Uterus (tissue), 3 donors: ENCODE measurements at regions not wholly inside any gene's neighbourhood (a gene's known extent, or its start where the extent isn't known, plus 50 kb on each side); places are given as distances from the start of the nearest gene placed in this dataset.
A peak's percentile ranks its signal among the peaks of the same experiment; 100 is the strongest.

Experiments
- DNase-seq, 2 donors: peaks; one replicate each; pipeline ENCODE4 v3.0.0-alpha.2; 2019 to 2020
- H3K27ac ChIP-seq, 2 donors: fragments of 200-600 bp; sonication (generic); 1 replicate in 1 of 2; 2 replicates in 1 of 2; pipeline ENCODE4 v1.5.1; 2016 to 2018
- H3K27me3 ChIP-seq, 2 donors: fragments of 200-600 bp; sonication (generic); one replicate each; pipeline ENCODE4 v1.5.1; 2018 to 2019; ENCODE audit warnings: control low read depth in 1 of 2
- H3K36me3 ChIP-seq, 2 donors: fragments of 200-600 bp; sonication (generic); one replicate each; pipeline ENCODE4 v1.5.1; 2019; ENCODE audit warnings: control low read depth in 1 of 2
- H3K4me1 ChIP-seq, 2 donors: fragments of 200-600 bp; sonication (generic); one replicate each; pipeline ENCODE4 v1.5.1; 2018 to 2019; ENCODE audit warnings: control low read depth in 1 of 2
- H3K4me3 ChIP-seq, 2 donors: fragments of 200-600 bp; sonication (generic); 1 replicate in 1 of 2; 2 replicates in 1 of 2; pipeline ENCODE4 v1.5.1; 2018 to 2019; ENCODE audit warnings: mild to moderate bottlenecking in 1 of 2
- H3K9me3 ChIP-seq, 2 donors: fragments of 200-600 bp; sonication (generic); one replicate each; pipeline ENCODE4 v1.5.1; 2019; ENCODE audit warnings: control low read depth in 1 of 2
- CTCF ChIP-seq, 4 experiments: fragments of 200-600 bp in 2 of 4; fragments of 450-650 bp in 2 of 4; sonication (generic) in 2 of 4; IDR thresholded peaks; one replicate each; pipeline ENCODE4 v1.5.1; 2016 to 2019; ENCODE audit warnings: antibody characterized with exemption in 4 of 4, mild to moderate bottlenecking in 2 of 4, moderate library complexity in 1 of 4
- POLR2A ChIP-seq, 2 donors: fragments of 450-650 bp; IDR thresholded peaks; one replicate each; pipeline ENCODE4 v1.6.1; 2016; ENCODE audit warnings: antibody characterized with exemption in 2 of 2, mild to moderate bottlenecking in 1 of 2, moderate library complexity in 1 of 2
- intact Hi-C: fragments of 100-400 bp; cut with DNase I; formaldehyde crosslinking; loops from one replicate; pipeline ENCODE4 v1.15.1; 2023; ENCODE audit warnings: low total_unique reads
- donor health status: DM: yes; HTN: yes; CAD: no.

GRCh38 chr12:24116548-24116947, 167.1 kb upstream of the SOX5 start:
- intact Hi-C loops, result no loop called here
- no peaks in the 10 kb centered on the region for H3K27me3 ChIP-seq
- H3K9me3 ChIP-seq, result no peaks in the 10 kb centered on the region
- DNase-seq, result no peak
- H3K4me3 ChIP-seq, result no peak overlapping the region
- H3K27ac ChIP-seq, result no peak overlapping the region
- H3K4me1 ChIP-seq, result no peaks in the 10 kb centered on the region
- TF ChIP-seq POLR2A (IDR thresholded peaks at IDR 0.05), result no peak
- no peak for TF ChIP-seq CTCF (IDR thresholded peaks at IDR 0.05)
- H3K36me3 ChIP-seq, result no peaks in the 10 kb centered on the region

GRCh38 chr12:24113701-24114100, 164.2 kb upstream of the SOX5 start:
- Histone ChIP-seq H3K9me3 (no peaks in the 10 kb centered on the region), H3K36me3 (no peaks in the 10 kb centered on the region), H3K27me3 (no peaks in the 10 kb centered on the region), H3K4me1 (no peaks in the 10 kb centered on the region), H3K4me3 (no peak overlapping the region), H3K27ac (no peak overlapping the region)
- DNase-seq, result no peak
- TF ChIP-seq POLR2A (IDR thresholded peaks at IDR 0.05), result no peak
- TF ChIP-seq CTCF (IDR thresholded peaks at IDR 0.05), result no peak
- intact Hi-C loops, result no loop called here

GRCh38 chr12:24111616-24112015, 162.1 kb upstream of the SOX5 start:
- intact Hi-C loops, result no loop called here
- TF ChIP-seq POLR2A (IDR thresholded peaks at IDR 0.05) (no peak), CTCF (IDR thresholded peaks at IDR 0.05) (no peak)
- no peak for DNase-seq
- Histone ChIP-seq H3K36me3 (no peaks in the 10 kb centered on the region), H3K9me3 (no peaks in the 10 kb centered on the region), H3K27me3 (no peaks in the 10 kb centered on the region), H3K27ac (no peak overlapping the region), H3K4me1 (no peaks in the 10 kb centered on the region), H3K4me3 (no peak overlapping the region)

GRCh38 chr12:24111086-24111485, 161.6 kb upstream of the SOX5 start:
- no peaks in the 10 kb centered on the region for H3K9me3 ChIP-seq
- H3K27ac ChIP-seq, result no peak overlapping the region
- H3K4me1 ChIP-seq, result no peaks in the 10 kb centered on the region
- no peak for DNase-seq
- no peaks in the 10 kb centered on the region for H3K36me3 ChIP-seq
- TF ChIP-seq POLR2A (IDR thresholded peaks at IDR 0.05) (no peak), CTCF (IDR thresholded peaks at IDR 0.05) (no peak)
- intact Hi-C loops, result no loop called here
- H3K27me3 ChIP-seq, result no peaks in the 10 kb centered on the region
- no peak overlapping the region for H3K4me3 ChIP-seq

- H3K4me1 ChIP-seq, result no peaks in the 10 kb centered on the region
- TF ChIP-seq CTCF (IDR thresholded peaks at IDR 0.05) (peak; percentile 17 to 31 (median 22)), POLR2A (IDR thresholded peaks at IDR 0.05) (no peak)
- DNase-seq, result no peak
- no peaks in the 10 kb centered on the region for H3K27me3 ChIP-seq
- H3K36me3 ChIP-seq, result no peaks in the 10 kb centered on the region
- intact Hi-C loops, result no loop called here
- H3K27ac ChIP-seq, result no peak overlapping the region
- H3K9me3 ChIP-seq, result peaks cover 0 to 2% of the 10 kb centered on the region in 2 donors
- no peak overlapping the region for H3K4me3 ChIP-seq
Measured at GRCh38 chr12:24109381-24110039, 160.0 kb upstream of the SOX5 start.
